Breast epithelium (tissue), 4 donors: ENCODE measurements at regions not wholly inside any gene's neighbourhood (a gene's known extent, or its start where the extent isn't known, plus 50 kb on each side); places are given as distances from the start of the nearest gene placed in this dataset.

Experiments
- DNase-seq, 2 donors: peaks; one replicate each; pipeline ENCODE4 v3.0.0-alpha.2; 2019; ENCODE audit warnings: low spot score in 2 of 2
- H3K27ac ChIP-seq, 2 donors: fragments of 200-600 bp; sonication (generic) in 1 of 2; one replicate each; pipeline ENCODE4 v1.5.1; 2016 to 2019; ENCODE audit warnings: mild to moderate bottlenecking in 1 of 2
- H3K27me3 ChIP-seq, 2 donors: fragments of 200-600 bp; sonication (generic) in 1 of 2; one replicate each; pipeline versions ENCODE4 v1.5.1 to v1.6.0; 2017 to 2019; ENCODE audit warnings: control low read depth in 1 of 2, mild to moderate bottlenecking in 1 of 2
- H3K36me3 ChIP-seq: fragments of 200-600 bp; one replicate; pipeline ENCODE4 v1.5.1; 2019
- H3K4me1 ChIP-seq, 2 donors: fragments of 200-600 bp; sonication (generic); one replicate each; pipeline ENCODE4 v1.5.1; 2016 to 2019; ENCODE audit warnings: control low read depth in 1 of 2
- H3K4me3 ChIP-seq, 3 donors: fragments of 200-600 bp; sonication (generic); 1 replicate in 2 of 3; 2 replicates in 1 of 3; pipeline ENCODE4 v1.5.1; 2016 to 2019; ENCODE audit warnings: mild to moderate bottlenecking in 3 of 3, moderate library complexity in 2 of 3
- H3K9me3 ChIP-seq, 2 donors: fragments of 200-600 bp; sonication (generic) in 1 of 2; one replicate each; pipeline ENCODE4 v1.5.1; 2016 to 2019; ENCODE audit warnings: control low read depth in 1 of 2
- CTCF ChIP-seq, 3 donors: fragments of 450-650 bp; IDR thresholded peaks; one replicate each; pipeline ENCODE4 v1.5.1; 2016 to 2017; ENCODE audit warnings: antibody characterized with exemption in 3 of 3, mild to moderate bottlenecking in 3 of 3, moderate library complexity in 3 of 3
- POLR2A ChIP-seq: fragments of 450-650 bp; IDR thresholded peaks from one replicate; pipeline ENCODE4 v1.6.1; 2016; ENCODE audit warnings: antibody characterized with exemption, mild to moderate bottlenecking, moderate library complexity
- POLR2AphosphoS5 ChIP-seq, 3 donors: sonication (generic); formaldehyde crosslinking; IDR thresholded peaks; one replicate each; pipeline ENCODE4 v1.6.1; 2017; ENCODE audit warnings: antibody characterized with exemption in 3 of 3
- intact Hi-C: fragments of 100-400 bp; cut with DNase I; formaldehyde crosslinking; loops from one replicate; pipeline ENCODE4 v1.15.1; 2023; ENCODE audit warnings: low total_unique reads

GRCh38 chr18:73746101-73746500 is 401.5 kb downstream of the FBXO15 start:
- H3K4me1 ChIP-seq: no peaks in the 10 kb centered on the region
- TF ChIP-seq POLR2AphosphoS5 (IDR thresholded peaks at IDR 0.05): no peak
- no peak for TF ChIP-seq POLR2A
- no peak for TF ChIP-seq CTCF (IDR thresholded peaks at IDR 0.05)
- no peaks in the 10 kb centered on the region for H3K9me3 ChIP-seq
- intact Hi-C loops: no loop called here
- H3K27ac ChIP-seq: no peak overlapping the region
- DNase-seq: no peak
- H3K4me3 ChIP-seq: no peak overlapping the region
- no peaks in the 10 kb centered on the region for H3K36me3 ChIP-seq
- no peaks in the 10 kb centered on the region for H3K27me3 ChIP-seq

DNA sequence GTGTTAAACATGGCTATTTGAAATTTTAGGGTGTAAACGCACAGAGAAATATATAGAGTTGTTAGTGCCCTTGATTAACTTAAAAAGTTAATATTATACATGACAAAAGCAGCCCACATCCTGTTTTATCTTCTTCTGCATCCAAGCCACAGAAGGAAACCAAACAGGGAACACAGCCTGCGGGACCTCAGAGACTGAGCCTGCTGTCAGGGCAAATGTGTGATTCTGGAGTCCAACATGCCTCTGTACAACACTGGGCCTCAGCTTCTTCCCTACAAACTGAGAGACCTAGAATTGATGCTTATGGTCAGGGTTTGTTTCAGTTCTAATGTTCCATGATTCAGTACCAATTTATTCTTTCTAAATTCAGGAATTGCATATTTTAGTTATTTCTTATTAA is 404.7 kb downstream of the FBXO15 start:
- H3K4me1 ChIP-seq: no peaks in the 10 kb centered on the region
- intact Hi-C loops: no loop called here
- H3K27me3 ChIP-seq: no peaks in the 10 kb centered on the region
- no peaks in the 10 kb centered on the region for H3K9me3 ChIP-seq
- no peak overlapping the region for H3K4me3 ChIP-seq
- no peaks in the 10 kb centered on the region for H3K36me3 ChIP-seq
- DNase-seq: no peak
- TF ChIP-seq CTCF (IDR thresholded peaks at IDR 0.05) (no peak), POLR2A (no peak), POLR2AphosphoS5 (IDR thresholded peaks at IDR 0.05) (no peak)
- no peak overlapping the region for H3K27ac ChIP-seq

DNA sequence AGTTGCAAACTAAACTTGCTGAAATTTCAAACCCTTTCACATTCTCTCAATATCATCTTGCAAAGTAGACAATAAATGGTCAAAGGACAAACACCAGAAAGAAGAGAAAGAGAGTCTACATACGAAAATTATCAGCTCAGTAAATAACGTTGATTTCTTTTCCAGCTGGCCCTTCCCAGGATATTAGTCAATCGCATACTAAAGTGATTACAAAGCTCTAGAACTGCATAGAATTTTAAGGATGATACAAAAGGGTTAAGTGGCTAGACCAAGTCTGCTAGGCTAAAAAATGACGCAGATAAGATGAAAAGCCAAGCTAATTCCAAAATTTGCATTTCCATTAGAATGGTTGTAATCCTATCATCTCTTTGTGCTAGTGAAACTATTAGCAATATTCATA is 405.7 kb downstream of the FBXO15 start:
- no peak for DNase-seq
- H3K36me3 ChIP-seq: no peaks in the 10 kb centered on the region
- no peaks in the 10 kb centered on the region for H3K27me3 ChIP-seq
- no peak overlapping the region for H3K4me3 ChIP-seq
- intact Hi-C loops: no loop called here
- no peak overlapping the region for H3K27ac ChIP-seq
- H3K9me3 ChIP-seq: no peaks in the 10 kb centered on the region
- H3K4me1 ChIP-seq: no peaks in the 10 kb centered on the region
- TF ChIP-seq POLR2AphosphoS5 (IDR thresholded peaks at IDR 0.05): no peak

DNA sequence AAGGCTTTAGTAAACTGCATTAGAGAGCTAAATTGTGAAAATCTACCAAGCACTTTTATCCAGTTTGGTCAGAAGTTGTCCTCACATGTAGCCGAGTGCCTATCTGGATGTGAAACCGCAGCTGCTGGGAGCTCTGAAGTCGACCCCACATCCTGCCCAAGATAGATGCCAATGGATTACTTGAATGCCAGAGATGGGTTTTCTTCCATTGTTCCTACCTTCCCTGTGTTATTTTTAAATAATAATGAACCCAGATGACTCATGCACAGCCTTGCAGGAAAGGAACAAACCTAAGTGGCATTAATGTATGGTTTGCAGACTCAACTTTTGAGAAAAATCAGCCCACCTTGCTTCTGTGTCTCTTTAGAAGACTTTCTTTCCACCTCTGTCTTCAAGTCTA is 408.5 kb downstream of the FBXO15 start:
- intact Hi-C loops: no loop called here
- DNase-seq: no peak
- no peak overlapping the region for H3K27ac ChIP-seq

GRCh38 chr18:73737990-73738389 is 409.6 kb downstream of the FBXO15 start:
- Histone ChIP-seq H3K4me1 (no peaks in the 10 kb centered on the region), H3K27me3 (no peaks in the 10 kb centered on the region), H3K9me3 (no peaks in the 10 kb centered on the region), H3K4me3 (no peak overlapping the region), H3K36me3 (no peaks in the 10 kb centered on the region), H3K27ac (no peak overlapping the region)
- DNase-seq: no peak
- TF ChIP-seq POLR2AphosphoS5 (IDR thresholded peaks at IDR 0.05) (no peak), CTCF (IDR thresholded peaks at IDR 0.05) (no peak), POLR2A (no peak)
- intact Hi-C loops: no loop called here

More for the DNA sequence above, 408.5 kb downstream of the FBXO15 start:
- Histone ChIP-seq H3K9me3 (no peaks in the 10 kb centered on the region), H3K27me3 (no peaks in the 10 kb centered on the region), H3K36me3 (no peaks in the 10 kb centered on the region), H3K4me1 (no peaks in the 10 kb centered on the region), H3K4me3 (no peak overlapping the region)
- no peak for TF ChIP-seq POLR2AphosphoS5 (IDR thresholded peaks at IDR 0.05)
- no peak for TF ChIP-seq CTCF (IDR thresholded peaks at IDR 0.05)
- no peak for TF ChIP-seq POLR2A

GRCh38 chr18:73735836-73736235 is 411.8 kb downstream of the FBXO15 start:
- TF ChIP-seq CTCF (IDR thresholded peaks at IDR 0.05): no peak
- no peak for TF ChIP-seq POLR2A
- no peak for TF ChIP-seq POLR2AphosphoS5 (IDR thresholded peaks at IDR 0.05)
- H3K4me3 ChIP-seq: no peak overlapping the region
- H3K9me3 ChIP-seq: no peaks in the 10 kb centered on the region
- no peaks in the 10 kb centered on the region for H3K36me3 ChIP-seq
- intact Hi-C loops: no loop called here
- no peaks in the 10 kb centered on the region for H3K27me3 ChIP-seq
- no peaks in the 10 kb centered on the region for H3K4me1 ChIP-seq
- no peak for DNase-seq
- H3K27ac ChIP-seq: no peak overlapping the region
